Effector memory CD8-positive, alpha-beta T cell (primary cell): ENCODE measurements at regions not wholly inside any gene's neighbourhood (a gene's known extent, or its start where the extent isn't known, plus 50 kb on each side); places are given as distances from the start of the nearest gene placed in this dataset.

Source experiments
- ATAC-seq: fragments of 150-1000 bp; cut with Tn5 transposase; replicated peaks from 2 replicates; pipeline ENCODE4 v1.10.0; 2021; ENCODE audit warnings: mild to moderate bottlenecking, moderate library complexity
- DNase-seq, 3 experiments: peaks; one replicate each; pipeline ENCODE4 v3.0.0; 2021
- H3K27ac Mint-ChIP-seq, 2 donors: one replicate each; pipeline ENCODE4 v1.8.0; 2022; ENCODE audit warnings: mild to moderate bottlenecking in 2 of 2, mixed read lengths in 2 of 2, moderate library complexity in 2 of 2
- H3K27me3 Mint-ChIP-seq, 2 donors: one replicate each; pipeline ENCODE4 v1.8.0; 2022; ENCODE audit warnings: mixed read lengths in 2 of 2
- H3K36me3 Mint-ChIP-seq: one replicate; pipeline ENCODE4 v1.8.0; 2022; ENCODE audit warnings: mild to moderate bottlenecking, moderate library complexity, mixed read lengths; ENCODE audit not compliant: insufficient read depth
- H3K4me1 Mint-ChIP-seq, 2 donors: one replicate each; pipeline ENCODE4 v1.8.0; 2022; ENCODE audit warnings: low read depth in 2 of 2, mixed read lengths in 2 of 2
- H3K4me3 Mint-ChIP-seq, 2 donors: one replicate each; pipeline ENCODE4 v1.8.0; 2022; ENCODE audit warnings: mild to moderate bottlenecking in 2 of 2, mixed read lengths in 2 of 2, moderate library complexity in 2 of 2
- H3K9me3 Mint-ChIP-seq, 2 donors: one replicate each; pipeline ENCODE4 v1.8.0; 2022; ENCODE audit warnings: mixed read lengths in 2 of 2

GRCh38 chr9:78566521-78566920 is 269.6 kb downstream of the PSAT1 start:
- Mint-ChIP-seq H3K27ac (no peak overlapping the region), H3K4me1 (no peaks in the 10 kb centered on the region), H3K9me3 (peaks cover 0 to 6% of the 10 kb centered on the region in 2 donors), H3K4me3 (no peak overlapping the region), H3K27me3 (no peaks in the 10 kb centered on the region), H3K36me3 (no peaks in the 10 kb centered on the region)
- ATAC-seq (no peak), DNase-seq (no peak)

- no peak for DNase-seq
- Mint-ChIP-seq H3K27me3 (no peaks in the 10 kb centered on the region), H3K9me3 (peaks cover 0 to 6% of the 10 kb centered on the region in 2 donors), H3K4me3 (no peak overlapping the region), H3K27ac (no peak overlapping the region), H3K36me3 (no peaks in the 10 kb centered on the region), H3K4me1 (no peaks in the 10 kb centered on the region)
- no peak for ATAC-seq
Measured at GRCh38 chr9:78566948-78567675, 270.2 kb downstream of the PSAT1 start.

GRCh38 chr9:78567693-78568092 is 270.8 kb downstream of the PSAT1 start:
- no peak overlapping the region for H3K27ac Mint-ChIP-seq
- no peaks in the 10 kb centered on the region for H3K36me3 Mint-ChIP-seq
- no peak for ATAC-seq
- no peak overlapping the region for H3K4me3 Mint-ChIP-seq
- H3K9me3 Mint-ChIP-seq = peaks cover 0 to 6% of the 10 kb centered on the region in 2 donors
- H3K4me1 Mint-ChIP-seq = no peaks in the 10 kb centered on the region
- DNase-seq = no peak
- H3K27me3 Mint-ChIP-seq = no peaks in the 10 kb centered on the region

GRCh38 chr9:78568774-78569173 is 271.8 kb downstream of the PSAT1 start:
- no peak overlapping the region for H3K4me3 Mint-ChIP-seq
- no peaks in the 10 kb centered on the region for H3K27me3 Mint-ChIP-seq
- no peak overlapping the region for H3K27ac Mint-ChIP-seq
- H3K9me3 Mint-ChIP-seq = peaks cover 0 to 4% of the 10 kb centered on the region in 2 donors
- no peaks in the 10 kb centered on the region for H3K36me3 Mint-ChIP-seq
- no peaks in the 10 kb centered on the region for H3K4me1 Mint-ChIP-seq
- ATAC-seq (no peak), DNase-seq (no peak)

GRCh38 chr9:78572266-78572665 is 275.3 kb downstream of the PSAT1 start:
- Mint-ChIP-seq H3K27me3 (no peaks in the 10 kb centered on the region), H3K9me3 (peaks cover 0 to 6% of the 10 kb centered on the region in 2 donors), H3K4me1 (no peaks in the 10 kb centered on the region), H3K27ac (no peak overlapping the region), H3K36me3 (no peaks in the 10 kb centered on the region), H3K4me3 (no peak overlapping the region)
- no peak for ATAC-seq
- DNase-seq = no peak

- no peaks in the 10 kb centered on the region for H3K4me1 Mint-ChIP-seq
- H3K36me3 Mint-ChIP-seq = no peaks in the 10 kb centered on the region
- peaks cover 0 to 7% of the 10 kb centered on the region in 2 donors for H3K9me3 Mint-ChIP-seq
- no peaks in the 10 kb centered on the region for H3K27me3 Mint-ChIP-seq
- no peak overlapping the region for H3K27ac Mint-ChIP-seq
- ATAC-seq = no peak
- no peak overlapping the region for H3K4me3 Mint-ChIP-seq
- no peak for DNase-seq
Measured at GRCh38 chr9:78573205-78573604, 276.3 kb downstream of the PSAT1 start.

GRCh38 chr9:78573669-78574068 is 276.7 kb downstream of the PSAT1 start:
- ATAC-seq (no peak), DNase-seq (no peak)
- H3K4me3 Mint-ChIP-seq = no peak overlapping the region
- no peaks in the 10 kb centered on the region for H3K4me1 Mint-ChIP-seq
- no peaks in the 10 kb centered on the region for H3K36me3 Mint-ChIP-seq
- H3K27ac Mint-ChIP-seq = no peak overlapping the region
- H3K27me3 Mint-ChIP-seq = no peaks in the 10 kb centered on the region
- H3K9me3 Mint-ChIP-seq = peaks cover 0 to 7% of the 10 kb centered on the region in 2 donors

GRCh38 chr9:78574354-78575045 is 277.6 kb downstream of the PSAT1 start:
- no peak overlapping the region for H3K4me3 Mint-ChIP-seq
- H3K4me1 Mint-ChIP-seq = no peaks in the 10 kb centered on the region
- H3K36me3 Mint-ChIP-seq = no peaks in the 10 kb centered on the region
- no peak overlapping the region for H3K27ac Mint-ChIP-seq
- H3K9me3 Mint-ChIP-seq = peaks cover 0 to 7% of the 10 kb centered on the region in 2 donors
- H3K27me3 Mint-ChIP-seq = no peaks in the 10 kb centered on the region
- DNase-seq (no peak), ATAC-seq (no peak)

- no peak overlapping the region for H3K27ac Mint-ChIP-seq
- DNase-seq (no peak), ATAC-seq (no peak)
- no peaks in the 10 kb centered on the region for H3K36me3 Mint-ChIP-seq
- H3K4me1 Mint-ChIP-seq = no peaks in the 10 kb centered on the region
- no peaks in the 10 kb centered on the region for H3K27me3 Mint-ChIP-seq
- H3K9me3 Mint-ChIP-seq = peaks cover 0 to 3% of the 10 kb centered on the region in 2 donors
- H3K4me3 Mint-ChIP-seq = no peak overlapping the region
Measured at GRCh38 chr9:78575081-78575480, 278.2 kb downstream of the PSAT1 start.

- no peaks in the 10 kb centered on the region for H3K4me1 Mint-ChIP-seq
- no peak overlapping the region for H3K27ac Mint-ChIP-seq
- DNase-seq (no peak), ATAC-seq (no peak)
- no peaks in the 10 kb centered on the region for H3K27me3 Mint-ChIP-seq
- no peaks in the 10 kb centered on the region for H3K36me3 Mint-ChIP-seq
- peaks cover 0 to 3% of the 10 kb centered on the region in 2 donors for H3K9me3 Mint-ChIP-seq
- H3K4me3 Mint-ChIP-seq = no peak overlapping the region
Measured at GRCh38 chr9:78575771-78576170, 278.8 kb downstream of the PSAT1 start.

GRCh38 chr9:78577156-78577906 is 280.4 kb downstream of the PSAT1 start:
- Mint-ChIP-seq H3K27ac (no peak overlapping the region), H3K9me3 (peaks cover 0 to 3% of the 10 kb centered on the region in 2 donors), H3K27me3 (no peaks in the 10 kb centered on the region), H3K36me3 (no peaks in the 10 kb centered on the region), H3K4me1 (no peaks in the 10 kb centered on the region), H3K4me3 (no peak overlapping the region)
- no peak for DNase-seq
- ATAC-seq = no peak

- Mint-ChIP-seq H3K9me3 (peaks cover 0 to 3% of the 10 kb centered on the region in 2 donors), H3K4me3 (no peak overlapping the region), H3K36me3 (no peaks in the 10 kb centered on the region), H3K4me1 (no peaks in the 10 kb centered on the region), H3K27ac (no peak overlapping the region), H3K27me3 (no peaks in the 10 kb centered on the region)
- DNase-seq (no peak), ATAC-seq (no peak)
Measured at GRCh38 chr9:78578072-78578471, 281.1 kb downstream of the PSAT1 start.

GRCh38 chr9:78582821-78583220 is 285.9 kb downstream of the PSAT1 start:
- H3K4me3 Mint-ChIP-seq = no peak overlapping the region
- H3K27ac Mint-ChIP-seq = no peak overlapping the region
- no peaks in the 10 kb centered on the region for H3K9me3 Mint-ChIP-seq
- no peaks in the 10 kb centered on the region for H3K27me3 Mint-ChIP-seq
- no peaks in the 10 kb centered on the region for H3K4me1 Mint-ChIP-seq
- ATAC-seq = no peak
- DNase-seq = no peak
- no peaks in the 10 kb centered on the region for H3K36me3 Mint-ChIP-seq

GRCh38 chr9:78584589-78584988 is 287.7 kb downstream of the PSAT1 start:
- DNase-seq = no peak
- peaks cover 0 to 2% of the 10 kb centered on the region in 2 donors for H3K9me3 Mint-ChIP-seq
- H3K36me3 Mint-ChIP-seq = no peaks in the 10 kb centered on the region
- ATAC-seq = no peak
- no peaks in the 10 kb centered on the region for H3K4me1 Mint-ChIP-seq
- H3K27ac Mint-ChIP-seq = no peak overlapping the region
- no peak overlapping the region for H3K4me3 Mint-ChIP-seq
- no peaks in the 10 kb centered on the region for H3K27me3 Mint-ChIP-seq
